COLO829 (cell line): ENCODE measurements at regions not wholly inside any gene's neighbourhood (a gene's known extent, or its start where the extent isn't known, plus 50 kb on each side); places are given as distances from the start of the nearest gene placed in this dataset.
"Not testable (repeated sequence)": the region's sequence is repeated elsewhere in the genome, so short reads cannot be mapped to it uniquely, and the experiment has no call there.

Source experiments
- DNase-seq: peaks from one replicate; pipeline ENCODE4 v3.0.0; 2012; ENCODE audit warnings: low spot score

GRCh38 chr3:26964836-26965235, 342.3 kb downstream of the LRRC3B start:
- no peak for DNase-seq

- no peak for DNase-seq
These were observed 344.9 kb downstream of the LRRC3B start for GRCh38 chr3:26967501-26967900.

GRCh38 chr3:26984416-26985390, 362.1 kb downstream of the LRRC3B start:
- peak; percentile 66 for DNase-seq

- DNase-seq, result no peak
These were observed 366.5 kb downstream of the LRRC3B start for GRCh38 chr3:26989037-26989436.

GRCh38 chr3:26997226-26997625, 372.0 kb downstream of the NEK10 start:
- DNase-seq, result no peak

- no peak for DNase-seq
These were observed 358.3 kb downstream of the NEK10 start for GRCh38 chr3:27010834-27011233.

- DNase-seq, result no peak
These were observed 347.0 kb downstream of the NEK10 start for GRCh38 chr3:27022096-27022761.

GRCh38 chr3:27024493-27024892, 344.7 kb downstream of the NEK10 start:
- no peak for DNase-seq

GRCh38 chr3:27025718-27026117, 343.5 kb downstream of the NEK10 start:
- no peak for DNase-seq

- no peak for DNase-seq
These were observed 337.7 kb downstream of the NEK10 start for GRCh38 chr3:27031476-27031875.

GRCh38 chr3:27034255-27034654, 334.9 kb downstream of the NEK10 start:
- DNase-seq, result peak; percentile 49

- no peak for DNase-seq
These were observed 328.5 kb downstream of the NEK10 start for GRCh38 chr3:27040674-27041073.

- DNase-seq, result not testable (repeated sequence)
These were observed 326.6 kb downstream of the NEK10 start for GRCh38 chr3:27042541-27042940.

GRCh38 chr3:27043328-27043955, 325.7 kb downstream of the NEK10 start:
- DNase-seq, result no peak

- DNase-seq, result no peak
These were observed 324.2 kb downstream of the NEK10 start for GRCh38 chr3:27044931-27045481.

GRCh38 chr3:27046351-27046750, 322.8 kb downstream of the NEK10 start:
- no peak for DNase-seq

- no peak for DNase-seq
These were observed 319.4 kb downstream of the NEK10 start for GRCh38 chr3:27049792-27050191.

GRCh38 chr3:27051527-27051926, 317.7 kb downstream of the NEK10 start:
- DNase-seq, result not testable (repeated sequence)

GRCh38 chr3:27056326-27056725, 312.9 kb downstream of the NEK10 start:
- DNase-seq, result no peak

- DNase-seq, result no peak
These were observed 309.7 kb downstream of the NEK10 start for GRCh38 chr3:27059489-27059888.
